G401 (cell line): ENCODE measurements at regions not wholly inside any gene's neighbourhood (a gene's known extent, or its start where the extent isn't known, plus 50 kb on each side); places are given as distances from the start of the nearest gene placed in this dataset.

Experiments used
- DNase-seq: peaks from one replicate; pipeline ENCODE4 v3.0.0-alpha.2; 2015; ENCODE audit warnings: low spot score
- in situ Hi-C: cut with HindIII; loops from 2 replicates; pipeline ENCODE4 v1.10.0; 2016; ENCODE audit warnings: low sequenced_read_pairs, mixed read lengths

DNA sequence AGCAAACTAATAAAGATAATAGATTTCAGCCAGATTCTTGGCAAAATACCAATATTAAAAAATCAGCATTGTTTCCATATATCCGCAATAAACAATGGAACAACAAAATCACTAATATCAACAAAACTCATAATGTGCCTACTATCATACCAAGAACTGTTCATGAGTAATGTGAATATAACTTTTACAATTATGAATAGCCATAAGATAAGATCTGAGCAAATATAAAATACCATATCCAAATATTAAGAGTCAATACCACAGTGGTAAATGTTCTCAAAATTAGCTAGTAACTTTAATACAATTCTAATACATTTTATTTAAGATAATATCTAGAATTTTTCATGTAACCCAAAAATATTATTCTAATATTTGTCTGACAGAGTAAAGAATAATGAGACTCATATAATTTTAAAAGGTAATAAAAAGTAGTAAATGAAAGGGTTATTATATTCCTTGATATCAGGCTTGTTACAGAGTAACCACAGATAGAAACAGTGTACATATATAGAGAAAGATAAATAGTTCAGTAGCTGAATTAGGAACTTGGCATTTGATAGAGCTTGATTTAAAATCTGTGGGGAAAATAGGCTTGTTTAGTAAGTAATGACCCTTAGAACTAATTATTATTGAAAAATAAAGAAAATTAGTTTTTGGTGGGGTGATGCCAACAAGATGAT lies 2126.6 kb downstream of the MRPL39 start:
- DNase-seq: no peak
- in situ Hi-C loops: no loop called here

DNA sequence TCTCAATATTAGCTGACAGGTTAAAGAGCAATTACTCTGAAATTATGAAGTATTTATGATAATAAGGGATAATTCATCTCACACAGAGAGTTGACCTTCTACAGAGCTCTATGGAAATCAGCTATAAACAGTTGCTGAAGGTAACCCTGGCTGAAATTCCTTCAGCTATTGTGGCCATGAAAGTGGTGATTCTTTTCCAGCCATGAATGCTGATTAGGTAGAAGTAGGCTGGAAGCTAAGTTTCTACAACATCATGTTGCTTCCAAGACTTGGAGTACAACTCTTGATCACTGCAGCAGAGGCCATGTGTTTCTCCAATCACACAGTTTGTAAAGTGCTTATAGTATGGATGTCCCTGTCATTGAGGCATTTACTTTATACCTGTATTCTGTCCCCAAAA lies 2128.9 kb downstream of the MRPL39 start:
- in situ Hi-C loops: no loop called here
- no peak for DNase-seq

DNA sequence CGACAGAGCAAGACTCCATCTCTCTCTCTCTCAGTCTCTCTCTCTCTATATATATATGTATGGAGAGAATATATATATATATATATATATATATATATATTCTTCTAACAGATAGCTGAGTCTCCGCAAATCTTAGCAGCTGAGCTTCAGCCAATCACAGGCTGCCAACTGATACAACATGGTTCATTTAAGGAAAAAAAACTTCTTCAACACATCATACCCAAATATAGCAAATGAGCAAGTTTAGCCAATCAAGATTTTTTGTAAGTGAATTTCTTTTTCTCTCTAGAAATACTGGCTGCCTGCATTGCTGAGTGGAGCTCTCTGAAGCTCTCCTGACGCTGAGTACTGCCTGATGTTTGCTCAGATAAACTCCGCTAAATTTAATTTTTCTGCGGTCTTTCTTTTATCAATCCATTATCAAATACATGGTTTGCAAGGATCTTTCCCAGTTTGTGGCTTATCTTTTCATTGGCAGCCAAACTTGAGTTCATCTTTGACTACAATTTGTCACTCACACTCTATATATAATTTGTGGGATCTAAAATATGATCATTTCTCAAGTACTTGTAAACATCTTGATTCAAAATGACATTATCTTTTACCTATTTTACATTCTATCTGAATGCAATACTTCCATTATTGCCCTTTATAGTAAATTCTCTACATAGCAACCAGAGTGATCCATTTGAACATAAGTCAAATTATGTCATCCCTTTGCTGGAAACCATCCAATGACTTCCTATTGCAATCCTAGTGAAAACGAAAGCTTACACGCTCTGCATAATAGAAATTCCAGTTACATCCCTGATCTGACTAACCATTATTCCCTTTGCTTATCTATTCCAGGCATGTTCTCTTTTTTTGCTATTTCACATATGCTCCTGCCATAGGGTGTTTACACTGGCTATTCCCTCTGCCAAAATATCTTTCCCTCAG lies 2131.7 kb downstream of the MRPL39 start:
- DNase-seq: no peak
- in situ Hi-C loops: no loop called here

DNA sequence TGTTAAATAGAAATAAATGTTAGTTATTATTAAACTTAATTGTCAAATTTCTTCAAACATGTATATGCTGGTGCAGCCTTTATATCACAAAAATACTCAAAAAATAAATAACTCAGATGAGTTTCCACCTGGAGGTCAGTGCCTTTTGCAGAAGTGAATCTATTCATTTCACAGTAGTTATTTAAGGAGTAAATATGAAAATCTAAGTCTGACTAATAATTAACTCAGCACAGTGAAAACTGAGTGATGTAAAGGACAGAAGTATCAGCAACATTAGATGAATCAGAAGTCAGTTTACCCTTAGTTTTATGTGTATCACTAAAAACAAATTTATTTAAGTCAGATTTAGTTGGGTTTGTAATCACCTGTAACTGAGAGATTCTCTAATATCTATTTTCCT lies 2135.4 kb downstream of the MRPL39 start:
- no peak for DNase-seq
- in situ Hi-C loops: no loop called here

DNA sequence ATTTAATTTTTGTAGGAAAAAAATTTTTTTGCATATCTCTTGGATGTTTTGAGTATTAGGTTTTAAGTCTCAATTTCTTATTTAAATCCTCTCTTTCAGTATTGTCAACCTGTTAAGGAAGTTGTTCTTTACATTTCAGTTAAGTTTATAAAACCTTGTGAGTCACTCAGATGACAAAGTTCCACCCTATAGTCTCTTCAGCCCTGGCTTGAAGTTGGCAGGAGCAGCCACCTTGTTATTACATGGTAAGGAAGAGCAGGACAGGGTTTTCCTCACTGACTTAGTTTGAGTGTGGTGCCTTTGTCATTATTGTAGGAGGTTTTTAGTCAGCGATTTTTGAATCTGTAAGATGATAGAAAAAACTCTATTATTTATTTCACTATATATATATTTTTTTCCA lies 2143.9 kb downstream of the MRPL39 start:
- in situ Hi-C loops: no loop called here

DNA sequence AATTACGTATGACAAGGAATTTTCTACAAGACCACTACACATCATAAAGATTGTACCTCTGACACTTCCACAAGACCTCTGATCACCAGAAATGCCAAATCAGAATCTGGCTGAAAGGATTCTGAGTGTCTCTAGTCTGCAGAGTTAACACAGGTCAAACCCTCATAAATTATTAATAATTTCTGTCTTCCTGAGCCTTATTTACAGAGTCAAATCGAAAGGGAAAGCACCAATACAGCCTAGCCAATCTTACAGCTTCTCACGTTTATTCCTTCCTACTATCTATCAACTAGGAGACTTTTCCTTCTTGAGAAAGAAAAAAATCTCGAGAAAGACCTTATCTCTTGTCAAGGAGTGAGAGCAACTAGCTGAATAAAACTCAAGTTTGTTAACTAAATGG lies 2151.6 kb downstream of the MRPL39 start:
- in situ Hi-C loops: no loop called here
- no peak for DNase-seq

More for the DNA sequence above, 2143.9 kb downstream of the MRPL39 start:
- no peak for DNase-seq

DNA sequence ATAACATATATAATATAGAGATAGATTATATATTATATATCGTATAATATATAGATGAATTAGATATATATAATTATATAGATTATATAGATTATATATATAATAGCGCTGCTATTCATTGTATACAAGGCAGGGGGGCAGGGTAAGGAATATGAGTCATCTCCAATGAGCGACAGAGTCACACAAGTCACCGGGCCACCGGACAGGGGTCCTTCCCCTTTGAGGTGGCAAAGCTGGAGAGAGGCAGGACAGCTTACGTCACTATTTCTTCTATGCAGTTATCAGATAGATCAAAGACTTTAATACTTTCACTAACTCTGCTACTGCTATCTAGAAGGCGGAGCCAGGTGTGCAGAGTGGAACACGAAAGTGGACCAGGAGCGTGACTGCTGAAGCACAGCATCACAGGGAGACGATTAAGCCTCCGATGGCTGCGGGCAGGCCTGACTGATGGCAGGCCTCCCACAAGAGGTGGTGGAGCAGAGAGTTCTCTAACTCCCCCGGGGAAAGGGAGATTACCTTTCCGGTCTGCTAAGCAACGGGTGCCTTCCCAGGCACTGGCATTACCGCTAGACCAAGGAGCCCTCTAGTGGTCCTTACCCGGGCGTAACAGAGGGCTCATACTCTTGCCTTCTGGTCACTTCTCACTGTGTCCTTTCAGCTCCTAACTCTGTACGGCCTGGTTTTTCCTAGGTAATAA lies 2154.7 kb downstream of the MRPL39 start:
- in situ Hi-C loops: no loop called here
- no peak for DNase-seq

DNA sequence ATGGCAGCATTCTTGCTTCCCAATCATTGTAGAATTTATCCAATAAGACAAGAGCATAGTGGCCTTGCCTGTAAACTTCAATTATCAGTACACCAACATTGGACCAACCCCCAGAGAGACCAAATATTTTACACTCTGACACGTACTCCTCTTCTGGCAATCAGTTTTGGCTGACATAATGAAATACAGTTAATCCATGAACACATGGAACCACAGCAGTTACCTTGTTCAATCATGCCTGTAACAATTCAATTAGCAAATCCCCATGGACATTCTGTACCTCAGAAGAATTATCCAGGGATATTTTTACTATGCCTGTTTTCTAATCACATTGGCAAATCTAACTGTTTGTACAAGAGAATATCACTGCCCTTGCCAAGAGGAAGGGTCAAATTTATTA lies 2162.0 kb downstream of the MRPL39 start:
- in situ Hi-C loops: no loop called here

DNA sequence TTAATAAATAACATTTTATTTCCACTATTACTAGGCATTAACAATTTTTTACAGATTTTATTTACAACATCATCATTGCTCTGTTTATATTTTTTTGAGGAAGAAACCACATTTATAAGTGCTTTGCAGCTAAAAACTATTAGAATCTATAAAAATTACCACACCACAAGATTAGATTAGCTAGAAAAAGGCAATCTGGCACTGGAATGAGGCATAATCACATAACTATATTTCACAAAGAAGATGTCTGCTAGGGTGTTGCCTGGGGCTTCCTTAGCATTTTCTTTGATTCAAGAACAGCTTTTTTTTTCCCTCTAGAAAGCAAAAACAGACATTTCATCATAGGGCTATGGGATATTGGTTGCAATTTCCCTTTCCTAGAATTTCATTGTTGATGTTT lies 2169.2 kb downstream of the MRPL39 start:
- DNase-seq: no peak

More for the DNA sequence above, 2162.0 kb downstream of the MRPL39 start:
- peak; percentile 11 for DNase-seq

DNA sequence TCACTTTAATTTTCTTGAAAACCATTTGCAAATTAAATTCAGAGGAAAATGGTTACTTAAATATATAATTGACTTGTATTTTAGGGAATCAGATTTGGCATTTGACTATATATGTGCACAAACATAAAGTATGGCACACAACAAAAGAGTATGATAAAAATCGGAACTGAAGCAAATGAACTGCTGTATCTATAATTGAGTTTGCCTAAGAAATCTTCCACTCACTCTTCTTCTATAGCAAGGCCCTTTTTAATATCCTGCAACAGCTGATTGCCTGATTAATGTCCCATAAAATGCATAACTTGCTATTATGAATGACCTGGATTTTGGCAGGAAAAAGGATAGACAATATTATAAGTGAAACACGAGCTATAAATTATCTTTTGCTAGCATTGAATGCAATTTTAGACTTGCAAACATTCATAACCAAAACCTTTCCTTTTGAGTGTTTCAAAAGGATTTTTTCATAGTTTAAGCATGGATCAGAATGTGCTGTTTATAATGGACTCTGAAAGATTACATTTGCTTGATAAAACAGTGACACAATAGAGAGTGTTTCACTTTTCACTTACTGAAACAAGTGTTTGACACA lies 2204.3 kb downstream of the MRPL39 start:
- in situ Hi-C loops: no loop called here
- DNase-seq: no peak

More for the DNA sequence above, 2169.2 kb downstream of the MRPL39 start:
- in situ Hi-C loops: no loop called here

DNA sequence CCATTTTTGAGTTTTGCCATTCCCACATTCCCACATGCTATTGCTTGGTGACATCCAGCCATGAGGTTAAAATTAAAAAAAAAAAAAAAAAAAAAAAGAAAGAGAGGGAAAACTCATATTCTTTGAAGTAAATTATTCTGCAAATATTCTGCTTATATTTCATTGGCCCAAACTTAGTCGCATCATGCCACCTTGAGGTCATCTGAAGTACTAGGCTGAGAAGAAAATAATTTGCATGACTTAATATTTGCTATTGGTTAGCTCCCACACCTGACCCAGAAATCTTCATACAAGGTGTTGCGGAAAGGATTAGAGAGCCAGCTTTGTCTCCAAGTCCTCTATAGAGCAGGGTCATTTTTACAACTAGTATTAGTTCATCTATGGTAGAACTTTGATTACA lies 2206.0 kb downstream of the MRPL39 start:
- DNase-seq: peak; percentile 6
- in situ Hi-C loops: no loop called here

DNA sequence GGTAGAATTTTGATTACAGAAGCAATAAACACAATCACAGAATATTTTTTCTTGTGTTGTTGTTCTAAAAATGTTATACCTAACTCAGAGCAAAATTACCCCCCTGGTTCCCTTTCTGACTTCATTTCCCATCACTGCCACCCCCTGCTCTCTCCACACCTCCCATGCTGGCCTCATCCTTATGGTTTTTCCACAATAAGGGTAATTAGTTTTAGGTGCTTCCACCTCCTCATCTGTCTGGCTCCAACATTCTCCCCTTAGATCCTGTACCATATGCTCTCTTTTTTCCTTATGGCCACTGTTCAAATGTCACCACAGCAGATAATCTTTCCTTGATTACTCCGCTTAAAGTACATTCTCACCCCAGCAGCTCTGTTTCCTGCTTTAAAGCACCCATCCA lies 2208.6 kb downstream of the MRPL39 start:
- no peak for DNase-seq
- in situ Hi-C loops: no loop called here

DNA sequence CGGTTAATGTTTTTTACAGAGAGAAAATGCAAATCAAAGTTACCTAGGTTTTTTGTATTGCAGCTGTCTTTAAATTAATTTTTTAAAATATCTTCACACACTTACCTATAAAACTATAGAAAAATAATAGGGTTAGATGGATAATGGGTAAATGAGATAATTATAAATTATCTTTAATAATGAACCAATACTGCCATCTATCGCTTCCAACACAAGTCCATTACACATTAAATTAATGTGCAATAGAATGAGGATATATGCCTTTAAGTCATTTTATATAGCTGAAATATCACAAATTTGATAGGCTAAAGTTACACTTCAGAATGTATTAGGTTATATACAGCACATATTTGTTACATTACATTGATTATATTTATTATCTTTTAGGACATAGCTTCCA lies 2212.8 kb downstream of the MRPL39 start:
- in situ Hi-C loops: no loop called here
- no peak for DNase-seq

DNA sequence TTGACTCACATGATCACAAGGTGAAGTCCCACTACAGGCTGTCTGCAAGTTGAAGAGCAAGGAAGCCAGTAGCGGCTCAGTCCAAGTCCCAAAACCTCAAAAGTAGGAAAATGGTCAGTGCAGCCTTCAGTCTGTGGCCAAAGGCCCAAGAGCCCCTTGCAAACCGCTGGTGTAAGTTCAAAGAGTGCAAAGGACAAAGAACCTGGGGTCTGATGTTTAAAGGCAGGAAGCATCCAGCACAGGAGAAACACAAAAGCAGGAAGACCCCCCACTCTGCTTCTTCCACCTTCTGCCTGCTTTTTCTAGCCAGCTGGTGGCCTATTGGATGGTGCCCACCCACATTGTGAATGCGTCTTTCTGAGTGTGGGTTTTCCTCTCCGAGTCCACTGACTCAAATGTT lies 2222.6 kb downstream of the MRPL39 start:
- in situ Hi-C loops: no loop called here
- DNase-seq: no peak

DNA sequence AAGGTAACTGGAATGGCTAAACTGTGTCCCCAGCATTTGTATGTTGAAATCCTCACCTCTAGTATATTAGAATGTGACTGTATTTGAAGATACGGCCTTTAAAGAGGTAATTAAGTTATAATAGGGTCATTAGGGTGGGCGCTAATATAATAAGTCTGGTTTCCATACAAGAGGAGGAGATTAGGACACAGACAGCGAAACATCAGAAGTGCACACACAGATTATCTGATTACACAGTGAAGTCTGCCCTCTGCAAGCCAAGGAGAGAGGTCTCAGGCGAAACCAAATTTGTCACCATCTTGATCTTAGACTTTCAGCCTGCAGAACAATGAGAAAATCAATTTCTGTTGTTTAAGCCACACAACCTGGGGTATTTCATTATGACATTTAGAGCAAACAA lies 2233.1 kb downstream of the MRPL39 start:
- DNase-seq: no peak
- in situ Hi-C loops: no loop called here

DNA sequence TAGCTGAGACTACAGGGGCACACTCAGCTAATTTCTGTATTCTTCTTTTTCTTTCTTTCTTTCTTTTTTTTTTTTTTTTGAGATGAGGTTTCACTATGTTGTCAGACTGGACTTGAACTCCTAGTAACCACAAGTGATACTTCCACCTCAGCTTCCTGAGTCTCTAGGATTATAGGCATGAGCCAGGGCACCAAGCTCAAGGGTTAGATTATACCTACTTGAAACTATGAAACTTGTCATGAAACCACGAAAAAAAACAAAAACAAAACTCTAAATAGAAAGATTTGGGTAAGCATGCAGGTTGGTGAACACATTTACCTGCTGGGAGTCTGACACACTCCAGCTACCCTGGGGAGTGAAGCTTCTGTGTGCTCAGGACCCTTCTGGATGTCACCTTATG lies 2250.4 kb downstream of the MRPL39 start:
- in situ Hi-C loops: no loop called here
- DNase-seq: no peak

DNA sequence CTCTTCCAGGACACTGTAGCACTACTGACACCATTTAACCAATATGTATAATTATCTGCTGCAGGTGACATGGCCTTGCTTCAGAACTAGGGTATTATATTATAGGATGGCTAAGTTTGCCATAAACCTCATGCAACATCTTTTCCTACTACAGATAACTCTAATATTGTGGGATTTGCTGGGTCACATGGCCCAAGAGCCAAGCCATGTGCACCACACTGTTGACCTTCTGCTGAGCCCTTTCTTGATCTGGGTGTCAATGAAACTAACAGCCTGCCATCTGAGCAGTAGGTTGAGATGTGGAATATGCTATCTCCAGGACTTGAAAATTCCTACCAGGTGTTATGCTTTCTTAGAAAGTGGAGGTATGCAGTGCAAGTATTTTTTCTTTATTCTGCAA lies 2291.1 kb downstream of the MRPL39 start:
- in situ Hi-C loops: no loop called here
- no peak for DNase-seq

DNA sequence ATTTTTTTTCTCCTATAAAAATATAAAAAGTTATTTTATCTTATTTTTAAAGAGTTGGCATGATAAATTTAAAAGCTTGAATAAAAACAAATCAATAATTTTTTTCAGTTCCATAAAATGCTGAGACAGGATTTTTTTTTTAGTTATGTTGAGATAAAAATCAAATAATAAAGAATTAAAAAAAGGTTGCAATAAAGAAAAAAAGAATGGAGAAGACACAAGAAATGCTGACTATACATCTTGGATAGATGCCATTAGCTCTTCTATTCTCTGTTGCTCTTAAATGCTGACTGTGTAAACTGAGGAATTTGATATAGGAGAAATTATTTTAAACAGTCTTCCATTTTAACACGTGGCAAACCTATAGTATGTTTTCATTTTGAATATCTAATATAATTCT lies 2298.5 kb downstream of the MRPL39 start:
- no peak for DNase-seq
- in situ Hi-C loops: no loop called here

DNA sequence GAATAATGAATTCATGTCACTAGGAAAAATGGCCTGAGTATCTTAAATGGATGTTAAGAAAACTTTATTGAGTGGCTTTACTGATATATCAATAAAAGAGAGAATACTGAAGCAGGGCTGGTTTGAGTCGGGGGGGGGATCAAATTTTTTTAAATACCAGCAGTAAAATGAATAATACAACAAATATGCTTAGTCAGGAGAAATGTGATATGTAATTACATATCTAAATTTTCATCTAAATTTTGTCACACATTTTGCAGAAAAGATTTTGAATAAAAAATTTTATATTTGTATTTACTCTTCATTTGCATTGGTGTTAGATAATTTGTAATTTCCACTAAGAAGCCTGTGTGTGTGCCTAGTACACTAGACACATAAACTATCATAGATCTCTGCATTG lies 2300.2 kb downstream of the MRPL39 start:
- in situ Hi-C loops: no loop called here
- DNase-seq: no peak

DNA sequence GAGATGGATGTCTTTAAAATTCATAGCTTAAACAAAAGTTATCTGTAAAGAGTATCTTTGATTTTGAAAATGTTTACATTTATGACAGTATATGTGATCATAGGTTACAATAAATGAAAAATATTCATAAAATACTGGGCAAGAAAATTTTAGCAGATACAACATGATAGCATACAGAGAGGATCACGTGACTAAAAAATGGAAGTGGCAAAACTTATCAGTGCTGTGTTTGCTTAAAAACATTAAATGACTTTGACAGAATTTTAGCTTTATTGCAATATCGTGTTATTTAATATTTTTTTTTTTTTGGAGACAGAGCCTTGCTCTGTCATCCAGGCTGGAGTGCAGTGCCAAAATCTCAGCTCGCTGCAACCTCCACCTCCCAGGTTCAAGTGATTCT lies 2294.1 kb downstream of the NCAM2 start:
- no peak for DNase-seq
- in situ Hi-C loops: no loop called here
